ENCODE measurements at regions not wholly inside any gene's neighbourhood (a gene's known extent, or its start where the extent isn't known, plus 50 kb on each side); places are given as distances from the start of the nearest gene placed in this dataset.

DNA sequence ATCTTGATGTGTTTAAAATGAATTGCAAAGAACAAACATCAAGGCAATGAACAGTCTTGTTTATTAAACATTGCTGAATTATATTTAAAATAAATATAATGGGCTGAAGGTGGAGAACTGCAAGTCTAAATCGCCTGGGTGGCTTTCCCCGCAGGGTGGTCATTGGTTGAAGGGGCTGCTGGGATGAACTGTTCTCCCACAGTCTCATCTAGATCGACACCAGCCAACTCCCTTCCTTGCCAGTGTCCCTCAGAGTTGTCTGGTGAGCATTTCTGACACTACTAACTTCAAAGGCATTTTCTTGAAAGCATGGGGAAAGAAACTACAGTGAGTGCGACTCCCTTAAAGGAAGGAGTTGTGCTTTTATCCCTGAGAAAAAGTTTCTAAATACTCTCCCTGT lies 196.5 kb upstream of the LRTM1 start:
- Histone ChIP-seq H3K4me3 (no peak overlapping the region), H3K27me3 (peaks cover 20% of the 10 kb centered on the region), H3K9me3 (no peaks in the 10 kb centered on the region), H3K36me3 (no peaks in the 10 kb centered on the region), H3K4me1 (no peaks in the 10 kb centered on the region), H3K27ac (no peak overlapping the region)
- no peak for TF ChIP-seq POLR2A (IDR thresholded peaks at IDR 0.05)
- TF ChIP-seq POLR2AphosphoS5 (IDR thresholded peaks at IDR 0.05): no peak
- TF ChIP-seq EP300 (IDR thresholded peaks at IDR 0.05): no peak
- TF ChIP-seq, protein P1, sequence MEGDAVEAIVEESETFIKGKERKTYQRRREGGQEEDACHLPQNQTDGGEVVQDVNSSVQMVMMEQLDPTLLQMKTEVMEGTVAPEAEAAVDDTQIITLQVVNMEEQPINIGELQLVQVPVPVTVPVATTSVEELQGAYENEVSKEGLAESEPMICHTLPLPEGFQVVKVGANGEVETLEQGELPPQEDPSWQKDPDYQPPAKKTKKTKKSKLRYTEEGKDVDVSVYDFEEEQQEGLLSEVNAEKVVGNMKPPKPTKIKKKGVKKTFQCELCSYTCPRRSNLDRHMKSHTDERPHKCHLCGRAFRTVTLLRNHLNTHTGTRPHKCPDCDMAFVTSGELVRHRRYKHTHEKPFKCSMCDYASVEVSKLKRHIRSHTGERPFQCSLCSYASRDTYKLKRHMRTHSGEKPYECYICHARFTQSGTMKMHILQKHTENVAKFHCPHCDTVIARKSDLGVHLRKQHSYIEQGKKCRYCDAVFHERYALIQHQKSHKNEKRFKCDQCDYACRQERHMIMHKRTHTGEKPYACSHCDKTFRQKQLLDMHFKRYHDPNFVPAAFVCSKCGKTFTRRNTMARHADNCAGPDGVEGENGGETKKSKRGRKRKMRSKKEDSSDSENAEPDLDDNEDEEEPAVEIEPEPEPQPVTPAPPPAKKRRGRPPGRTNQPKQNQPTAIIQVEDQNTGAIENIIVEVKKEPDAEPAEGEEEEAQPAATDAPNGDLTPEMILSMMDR (IDR thresholded peaks at IDR 0.05): no peak
- 79 to 93% methylated on average over 4 of the region's 4 CpGs for WGBS, 2 donors (ENCODE audit: low coverage in 1 of 2)
- no peak for ATAC-seq
